Testis (tissue), 2 donors: ENCODE measurements at regions not wholly inside any gene's neighbourhood (a gene's known extent, or its start where the extent isn't known, plus 50 kb on each side); places are given as distances from the start of the nearest gene placed in this dataset.

Source experiments
- DNase-seq: peaks from one replicate; pipeline ENCODE4 v3.0.0-alpha.2; 2019
- H3K27ac ChIP-seq, 2 donors: fragments of 200-600 bp; sonication (generic); one replicate each; pipeline ENCODE4 v1.5.1; 2019
- H3K27me3 ChIP-seq: fragments of 200-600 bp; sonication (generic); one replicate; pipeline ENCODE4 v1.5.1; 2019
- H3K36me3 ChIP-seq: fragments of 200-600 bp; sonication (generic); one replicate; pipeline ENCODE4 v1.5.1; 2017; ENCODE audit warnings: low read depth; ENCODE audit errors: missing control alignments
- H3K4me1 ChIP-seq: fragments of 200-600 bp; sonication (generic); one replicate; pipeline ENCODE4 v1.5.1; 2019
- H3K4me3 ChIP-seq, 2 donors: fragments of 200-600 bp; sonication (generic); one replicate each; pipeline ENCODE4 v1.5.1; 2017 to 2019
- H3K9me3 ChIP-seq: fragments of 200-600 bp; sonication (generic); one replicate; pipeline ENCODE4 v1.5.1; 2017
- CTCF ChIP-seq, 3 experiments: fragments of 450-650 bp in 2 of 3; fragments of 200-600 bp in 1 of 3; sonication (generic) in 1 of 3; IDR thresholded peaks; one replicate each; pipeline ENCODE4 v1.5.1; 2016 to 2019; ENCODE audit warnings: antibody characterized with exemption in 3 of 3, mild to moderate bottlenecking in 2 of 3, moderate library complexity in 1 of 3
- POLR2A ChIP-seq: fragments of 450-650 bp; IDR thresholded peaks from one replicate; pipeline ENCODE4 v1.6.1; 2017; ENCODE audit warnings: antibody characterized with exemption, mild to moderate bottlenecking, moderate library complexity
- WGBS, 2 donors: methylation state at CpG; one replicate each; pipeline ENCODE4 v1.1.5; 2018; 5-methylcytosine and 5-hydroxymethylcytosine counted together
- intact Hi-C: fragments of 100-400 bp; cut with DNase I; formaldehyde crosslinking; loops from one replicate; pipeline ENCODE4 v1.15.1; 2023; ENCODE audit warnings: low total_unique reads

- H3K9me3 ChIP-seq: no peaks in the 10 kb centered on the region
- H3K4me3 ChIP-seq: no peak overlapping the region
- no peaks in the 10 kb centered on the region for H3K27me3 ChIP-seq
- intact Hi-C loops: no loop called here
- DNase-seq: no peak
- H3K36me3 ChIP-seq: no peaks in the 10 kb centered on the region
- no peak overlapping the region for H3K27ac ChIP-seq
- no peaks in the 10 kb centered on the region for H3K4me1 ChIP-seq
- WGBS, 2 donors: 93 to 95% methylated on average over 4 of the region's 4 CpGs
- TF ChIP-seq CTCF (IDR thresholded peaks at IDR 0.05) (no peak), POLR2A (no peak)
Observed at GRCh38 chr4:151481813-151482212, 72.8 kb downstream of the FHIP1A start.

- TF ChIP-seq CTCF (IDR thresholded peaks at IDR 0.05) (no peak), POLR2A (no peak)
- H3K9me3 ChIP-seq: no peaks in the 10 kb centered on the region
- H3K4me3 ChIP-seq: no peak overlapping the region
- no peaks in the 10 kb centered on the region for H3K4me1 ChIP-seq
- no peaks in the 10 kb centered on the region for H3K27me3 ChIP-seq
- 48 to 58% methylated on average over 2 of the region's 2 CpGs for WGBS, 2 donors
- H3K36me3 ChIP-seq: no peaks in the 10 kb centered on the region
- H3K27ac ChIP-seq: no peak overlapping the region
- intact Hi-C loops: no loop called here
- no peak for DNase-seq
Observed at GRCh38 chr4:151484396-151485102, 75.6 kb downstream of the FHIP1A start.

GRCh38 chr4:151485541-151486131, 76.7 kb downstream of the FHIP1A start:
- TF ChIP-seq CTCF (IDR thresholded peaks at IDR 0.05): no peak
- no peak for TF ChIP-seq POLR2A
- no peaks in the 10 kb centered on the region for H3K9me3 ChIP-seq
- H3K27me3 ChIP-seq: no peaks in the 10 kb centered on the region
- H3K4me1 ChIP-seq: no peaks in the 10 kb centered on the region
- 88 to 90% methylated on average over 9 of the region's 9 CpGs for WGBS, 2 donors
- intact Hi-C loops: no loop called here
- H3K36me3 ChIP-seq: no peaks in the 10 kb centered on the region
- H3K4me3 ChIP-seq: no peak overlapping the region
- DNase-seq: no peak
- H3K27ac ChIP-seq: no peak overlapping the region

GRCh38 chr4:151486168-151486567, 77.2 kb downstream of the FHIP1A start:
- no peak for TF ChIP-seq CTCF (IDR thresholded peaks at IDR 0.05)
- no peaks in the 10 kb centered on the region for H3K36me3 ChIP-seq
- no peaks in the 10 kb centered on the region for H3K27me3 ChIP-seq
- no peak overlapping the region for H3K4me3 ChIP-seq
- WGBS, 2 donors: 56 to 69% methylated on average over 3 of the region's 3 CpGs
- intact Hi-C loops: no loop called here
- no peaks in the 10 kb centered on the region for H3K4me1 ChIP-seq
- H3K9me3 ChIP-seq: no peaks in the 10 kb centered on the region
- no peak for DNase-seq
- no peak overlapping the region for H3K27ac ChIP-seq

- Histone ChIP-seq H3K4me3 (no peak overlapping the region), H3K27ac (no peak overlapping the region), H3K4me1 (no peaks in the 10 kb centered on the region), H3K9me3 (no peaks in the 10 kb centered on the region), H3K27me3 (no peaks in the 10 kb centered on the region), H3K36me3 (no peaks in the 10 kb centered on the region)
- DNase-seq: no peak
- no peak for TF ChIP-seq POLR2A
- no peak for TF ChIP-seq CTCF (IDR thresholded peaks at IDR 0.05)
- intact Hi-C loops: no loop called here
- WGBS, 2 donors: 85 to 89% methylated on average over 3 of the region's 3 CpGs
Observed at GRCh38 chr4:151488968-151489367, 80.0 kb downstream of the FHIP1A start.
